ENCODE measurements at regions not wholly inside any gene's neighbourhood (a gene's known extent, or its start where the extent isn't known, plus 50 kb on each side); places are given as distances from the start of the nearest gene placed in this dataset.

GRCh38 chr16:10262377-10263132 lies 80.3 kb upstream of the GRIN2A start:
- TF ChIP-seq GATA3 (IDR thresholded peaks at IDR 0.05; ENCODE audit: borderline replicate concordance) (no peak), MAX (IDR thresholded peaks at IDR 0.05) (no peak), ATOH8 (CRISPR knock-in tag; IDR thresholded peaks at IDR 0.05; ENCODE audit: low read depth) (no peak), POLR2A (IDR thresholded peaks at IDR 0.05; ENCODE audit: low read length) (no peak), NR3C1 (IDR thresholded peaks at IDR 0.05) (no peak), KDM5A (IDR thresholded peaks at IDR 0.05) (no peak), HMGXB4 (CRISPR knock-in tag; IDR thresholded peaks at IDR 0.05; ENCODE audit: borderline replicate concordance) (no peak), KDM1A (IDR thresholded peaks at IDR 0.05; ENCODE audit: low read depth) (no peak), USF2 (IDR thresholded peaks at IDR 0.05) (no peak), HOXB5 (CRISPR knock-in tag; IDR thresholded peaks at IDR 0.05) (no peak), EHF (CRISPR knock-in tag; IDR thresholded peaks at IDR 0.05) (no peak), NFE2L2 (conservative IDR thresholded peaks at IDR 0.05; ENCODE audit: low read length) (no peak), EP300 (IDR thresholded peaks at IDR 0.05) (no peak), BCL3 (IDR thresholded peaks at IDR 0.05) (no peak), CHD2 (IDR thresholded peaks at IDR 0.05; ENCODE audit: low read length, partially characterized antibody) (no peak), MAZ (IDR thresholded peaks at IDR 0.05; ENCODE audit: borderline replicate concordance, low read depth, low read length) (no peak), RNF2 (IDR thresholded peaks at IDR 0.05; ENCODE audit: borderline replicate concordance, low read depth) (no peak), PBX3 (IDR thresholded peaks at IDR 0.05) (no peak), SREBF2 (IDR thresholded peaks at IDR 0.05) (no peak)
- no peak for ATAC-seq
- DNase-seq (ENCODE audit: low read depth in 1 of 2, low spot score in 1 of 2) = no peak
- Histone ChIP-seq H3K4me1 (peaks cover under 1% of the 10 kb centered on the region; the same call in 1 of the 3 replicates), H3K4me3 (no peak overlapping the region), H3K27ac (no peak overlapping the region), H3K4me2 (no peak overlapping the region), H3K9me3 (no peaks in the 10 kb centered on the region)
- POLR2A ChIA-PET = no interaction called here
- CTCF ChIA-PET = interaction anchor here (0.5 to 2.6 kb wide), 4 partner anchors 45 to 477 kb away, joined by 3 to 10 read pairs (median 4); no protein-coding TSS in a partner anchor
- FAIRE-seq = no peak
- WGBS (ENCODE audit: missing lambda C conversion rate) = 51% methylated on average over 7 of the region's 7 CpGs

- TF ChIP-seq ATOH8 (CRISPR knock-in tag; IDR thresholded peaks at IDR 0.05; ENCODE audit: low read depth) (no peak), FOXS1 (CRISPR knock-in tag; IDR thresholded peaks at IDR 0.05) (no peak), RNF2 (IDR thresholded peaks at IDR 0.05; ENCODE audit: borderline replicate concordance, low read depth) (no peak)
- no peak for ATAC-seq
- CTCF ChIA-PET = no interaction called here
- no peak for FAIRE-seq
- no peak overlapping the region for H3K4me3 ChIP-seq
- no peaks in the 10 kb centered on the region for H3K9me3 ChIP-seq
- DNase-seq (ENCODE audit: low read depth in 1 of 2, low spot score in 1 of 2) = no peak
- WGBS (ENCODE audit: missing lambda C conversion rate) = 40% methylated on average over 11 of the region's 11 CpGs
- POLR2A ChIA-PET = no interaction called here
- no peak overlapping the region for H3K27ac ChIP-seq
- H3K4me1 ChIP-seq = no peaks in the 10 kb centered on the region
- no peak overlapping the region for H3K4me2 ChIP-seq
Measured at GRCh38 chr16:10265770-10266615, 83.8 kb upstream of the GRIN2A start.
